ENCODE measurements at regions not wholly inside any gene's neighbourhood (a gene's known extent, or its start where the extent isn't known, plus 50 kb on each side); places are given as distances from the start of the nearest gene placed in this dataset.

GRCh38 chr2:67241453-67241852 lies 155.7 kb upstream of the ETAA1 start:
- H3K27ac ChIP-seq (ENCODE audit: low read depth, low read length) = no peak overlapping the region
- H3K36me3 ChIP-seq (ENCODE audit: insufficient read depth, low read length) = no peaks in the 10 kb centered on the region
- H3K27me3 ChIP-seq (ENCODE audit: insufficient read depth, low read length) = no peaks in the 10 kb centered on the region
- H2AFZ ChIP-seq (ENCODE audit: low read length, unreplicated experiment) = no peak overlapping the region
- H3K4me1 ChIP-seq (ENCODE audit: control insufficient read depth, insufficient read depth, low read length, unreplicated experiment) = no peaks in the 10 kb centered on the region
- H3K79me2 ChIP-seq (ENCODE audit: control insufficient read depth, insufficient read depth, low read length, unreplicated experiment) = no peaks in the 10 kb centered on the region
- H3K4me3 ChIP-seq (ENCODE audit: low read depth, low read length) = no peak overlapping the region

GRCh38 chr2:67242456-67242855 lies 154.7 kb upstream of the ETAA1 start:
- H3K79me2 ChIP-seq (ENCODE audit: control insufficient read depth, insufficient read depth, low read length, unreplicated experiment) = no peaks in the 10 kb centered on the region
- no peak overlapping the region for H3K27ac ChIP-seq (ENCODE audit: low read depth, low read length)
- H3K27me3 ChIP-seq (ENCODE audit: insufficient read depth, low read length) = no peaks in the 10 kb centered on the region
- no peak overlapping the region for H2AFZ ChIP-seq (ENCODE audit: low read length, unreplicated experiment)
- H3K36me3 ChIP-seq (ENCODE audit: insufficient read depth, low read length) = no peaks in the 10 kb centered on the region
- H3K4me1 ChIP-seq (ENCODE audit: control insufficient read depth, insufficient read depth, low read length, unreplicated experiment) = no peaks in the 10 kb centered on the region
- no peak overlapping the region for H3K4me3 ChIP-seq (ENCODE audit: low read depth, low read length)

GRCh38 chr2:67243919-67244318 lies 153.2 kb upstream of the ETAA1 start:
- Histone ChIP-seq H3K4me3 (ENCODE audit: low read depth, low read length) (no peak overlapping the region), H3K4me1 (ENCODE audit: control insufficient read depth, insufficient read depth, low read length, unreplicated experiment) (no peaks in the 10 kb centered on the region), H3K27ac (ENCODE audit: low read depth, low read length) (no peak overlapping the region), H3K27me3 (ENCODE audit: insufficient read depth, low read length) (no peaks in the 10 kb centered on the region), H3K36me3 (ENCODE audit: insufficient read depth, low read length) (no peaks in the 10 kb centered on the region), H3K79me2 (ENCODE audit: control insufficient read depth, insufficient read depth, low read length, unreplicated experiment) (no peaks in the 10 kb centered on the region), H2AFZ (ENCODE audit: low read length, unreplicated experiment) (no peak overlapping the region)

GRCh38 chr2:67246791-67247190 lies 150.3 kb upstream of the ETAA1 start:
- Histone ChIP-seq H3K27me3 (ENCODE audit: insufficient read depth, low read length) (no peaks in the 10 kb centered on the region), H3K79me2 (ENCODE audit: control insufficient read depth, insufficient read depth, low read length, unreplicated experiment) (no peaks in the 10 kb centered on the region), H3K27ac (ENCODE audit: low read depth, low read length) (no peak overlapping the region), H3K4me3 (ENCODE audit: low read depth, low read length) (no peak overlapping the region), H3K4me1 (ENCODE audit: control insufficient read depth, insufficient read depth, low read length, unreplicated experiment) (no peaks in the 10 kb centered on the region), H3K36me3 (ENCODE audit: insufficient read depth, low read length) (no peaks in the 10 kb centered on the region), H2AFZ (ENCODE audit: low read length, unreplicated experiment) (no peak overlapping the region)

DNA sequence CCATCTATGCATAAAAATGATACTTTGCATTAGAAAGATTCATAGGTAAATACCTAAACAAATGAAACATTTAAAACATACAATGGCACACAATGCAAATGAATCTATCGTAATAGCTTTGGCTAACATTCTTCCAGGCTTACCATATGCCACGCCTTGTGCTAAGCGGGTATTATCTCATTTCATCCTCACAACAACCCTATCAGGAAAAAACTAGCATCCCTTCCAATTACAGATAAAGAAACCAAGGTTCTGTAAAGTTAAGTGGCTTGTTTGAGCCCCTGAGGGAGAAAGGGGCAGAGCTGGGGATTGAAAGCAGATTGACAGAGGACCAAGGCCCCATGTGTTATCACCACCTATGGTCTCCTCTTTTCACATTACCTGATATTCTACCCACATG lies 145.4 kb upstream of the ETAA1 start:
- H2AFZ ChIP-seq (ENCODE audit: low read length, unreplicated experiment) = no peak overlapping the region

DNA sequence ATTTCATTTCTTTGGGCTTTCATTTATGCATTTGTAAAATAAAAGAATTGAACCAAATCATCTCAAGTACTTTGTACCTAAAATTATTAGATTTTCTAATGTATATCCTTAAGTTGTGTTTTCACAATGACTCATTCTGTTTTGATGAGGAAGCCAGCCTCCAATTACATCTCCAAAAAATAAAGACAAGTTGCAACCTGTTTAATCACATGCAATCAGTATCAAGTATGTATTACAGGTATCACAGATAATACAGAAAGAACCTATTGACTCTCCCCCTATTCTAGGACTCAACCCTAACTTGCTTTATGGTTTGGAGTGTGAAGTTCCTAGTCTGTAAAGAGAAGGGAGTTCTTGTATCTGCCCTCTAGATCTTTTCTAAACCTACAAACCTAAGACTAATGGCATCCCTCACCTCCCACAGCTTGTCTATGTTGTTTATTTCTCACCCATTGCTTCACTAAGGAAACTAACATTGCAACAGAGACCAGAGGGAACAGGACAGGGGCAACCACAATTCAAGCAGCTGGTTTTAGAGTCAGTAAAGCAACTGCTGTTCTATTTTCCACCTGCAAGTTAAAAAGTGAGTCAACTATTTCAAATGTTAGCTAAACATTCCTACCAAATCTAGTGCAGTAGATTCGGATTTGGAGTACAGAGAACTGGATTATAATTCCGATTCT lies 141.1 kb upstream of the ETAA1 start:
- no peaks in the 10 kb centered on the region for H3K36me3 ChIP-seq (ENCODE audit: insufficient read depth, low read length)
- peak overlapping the region; percentile 56; the same call in 1 of the 2 replicates for H3K27ac ChIP-seq (ENCODE audit: low read depth, low read length)
- no peaks in the 10 kb centered on the region for H3K79me2 ChIP-seq (ENCODE audit: control insufficient read depth, insufficient read depth, low read length, unreplicated experiment)
- H3K4me3 ChIP-seq (ENCODE audit: low read depth, low read length) = no peak overlapping the region
- peaks cover 36% of the 10 kb centered on the region for H3K4me1 ChIP-seq (ENCODE audit: control insufficient read depth, insufficient read depth, low read length, unreplicated experiment)
- H3K27me3 ChIP-seq (ENCODE audit: insufficient read depth, low read length) = no peaks in the 10 kb centered on the region
- no peak overlapping the region for H2AFZ ChIP-seq (ENCODE audit: low read length, unreplicated experiment)

More for the DNA sequence above, 145.4 kb upstream of the ETAA1 start:
- Histone ChIP-seq H3K4me1 (ENCODE audit: control insufficient read depth, insufficient read depth, low read length, unreplicated experiment) (peaks cover 13% of the 10 kb centered on the region), H3K4me3 (ENCODE audit: low read depth, low read length) (no peak overlapping the region), H3K27me3 (ENCODE audit: insufficient read depth, low read length) (no peaks in the 10 kb centered on the region), H3K79me2 (ENCODE audit: control insufficient read depth, insufficient read depth, low read length, unreplicated experiment) (no peaks in the 10 kb centered on the region), H3K36me3 (ENCODE audit: insufficient read depth, low read length) (no peaks in the 10 kb centered on the region), H3K27ac (ENCODE audit: low read depth, low read length) (no peak overlapping the region)

GRCh38 chr2:67256892-67257291 lies 140.2 kb upstream of the ETAA1 start:
- H3K4me3 ChIP-seq (ENCODE audit: low read depth, low read length) = no peak overlapping the region
- no peaks in the 10 kb centered on the region for H3K79me2 ChIP-seq (ENCODE audit: control insufficient read depth, insufficient read depth, low read length, unreplicated experiment)
- H3K4me1 ChIP-seq (ENCODE audit: control insufficient read depth, insufficient read depth, low read length, unreplicated experiment) = peaks cover 43% of the 10 kb centered on the region
- H3K27me3 ChIP-seq (ENCODE audit: insufficient read depth, low read length) = no peaks in the 10 kb centered on the region
- no peak overlapping the region for H2AFZ ChIP-seq (ENCODE audit: low read length, unreplicated experiment)
- H3K27ac ChIP-seq (ENCODE audit: low read depth, low read length) = peak overlapping the region; percentile 56; the same call in 1 of the 2 replicates
- no peaks in the 10 kb centered on the region for H3K36me3 ChIP-seq (ENCODE audit: insufficient read depth, low read length)

GRCh38 chr2:67258122-67258521 lies 139.0 kb upstream of the ETAA1 start:
- H2AFZ ChIP-seq (ENCODE audit: low read length, unreplicated experiment) = no peak overlapping the region
- no peaks in the 10 kb centered on the region for H3K27me3 ChIP-seq (ENCODE audit: insufficient read depth, low read length)
- H3K4me1 ChIP-seq (ENCODE audit: control insufficient read depth, insufficient read depth, low read length, unreplicated experiment) = peaks cover 43% of the 10 kb centered on the region
- H3K4me3 ChIP-seq (ENCODE audit: low read depth, low read length) = no peak overlapping the region
- no peaks in the 10 kb centered on the region for H3K79me2 ChIP-seq (ENCODE audit: control insufficient read depth, insufficient read depth, low read length, unreplicated experiment)
- H3K27ac ChIP-seq (ENCODE audit: low read depth, low read length) = peak overlapping the region; percentile 100
- no peaks in the 10 kb centered on the region for H3K36me3 ChIP-seq (ENCODE audit: insufficient read depth, low read length)

DNA sequence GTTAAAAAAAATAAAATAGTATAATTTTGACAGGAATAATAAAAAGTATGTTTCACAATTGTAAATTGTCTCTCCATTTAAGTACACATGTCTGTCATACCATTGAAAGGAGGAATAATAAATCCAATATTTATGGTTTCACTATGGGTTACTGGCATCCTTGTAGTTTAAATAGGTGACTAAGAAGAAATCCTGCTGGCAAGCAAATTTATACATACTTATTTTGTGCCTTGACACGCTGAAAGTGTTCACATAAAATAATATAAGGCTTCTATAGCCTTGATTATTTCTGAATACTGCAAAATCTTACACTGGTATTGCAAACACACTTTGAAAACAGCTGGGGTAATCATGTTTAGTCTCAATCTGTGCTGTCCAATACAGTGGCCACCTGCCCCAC lies 138.3 kb upstream of the ETAA1 start:
- H3K27ac ChIP-seq (ENCODE audit: low read depth, low read length) = peak overlapping the region; percentile 100

GRCh38 chr2:67259556-67260342 lies 137.4 kb upstream of the ETAA1 start:
- H3K4me1 ChIP-seq (ENCODE audit: control insufficient read depth, insufficient read depth, low read length, unreplicated experiment) = peaks cover 43% of the 10 kb centered on the region
- no peaks in the 10 kb centered on the region for H3K36me3 ChIP-seq (ENCODE audit: insufficient read depth, low read length)
- H3K27ac ChIP-seq (ENCODE audit: low read depth, low read length) = peak overlapping the region; percentile 100
- no peaks in the 10 kb centered on the region for H3K27me3 ChIP-seq (ENCODE audit: insufficient read depth, low read length)
- no peak overlapping the region for H2AFZ ChIP-seq (ENCODE audit: low read length, unreplicated experiment)
- H3K4me3 ChIP-seq (ENCODE audit: low read depth, low read length) = peak overlapping the region; percentile 27
- no peaks in the 10 kb centered on the region for H3K79me2 ChIP-seq (ENCODE audit: control insufficient read depth, insufficient read depth, low read length, unreplicated experiment)

More for the DNA sequence above, 138.3 kb upstream of the ETAA1 start:
- no peak overlapping the region for H2AFZ ChIP-seq (ENCODE audit: low read length, unreplicated experiment)
- H3K27me3 ChIP-seq (ENCODE audit: insufficient read depth, low read length) = no peaks in the 10 kb centered on the region
- no peak overlapping the region for H3K4me3 ChIP-seq (ENCODE audit: low read depth, low read length)
- no peaks in the 10 kb centered on the region for H3K36me3 ChIP-seq (ENCODE audit: insufficient read depth, low read length)
- H3K4me1 ChIP-seq (ENCODE audit: control insufficient read depth, insufficient read depth, low read length, unreplicated experiment) = peaks cover 43% of the 10 kb centered on the region
- H3K79me2 ChIP-seq (ENCODE audit: control insufficient read depth, insufficient read depth, low read length, unreplicated experiment) = no peaks in the 10 kb centered on the region

Measured in ACC112 (cell line).